Neural cell (in vitro differentiated cells): ENCODE measurements at regions not wholly inside any gene's neighbourhood (a gene's known extent, or its start where the extent isn't known, plus 50 kb on each side); places are given as distances from the start of the nearest gene placed in this dataset.

Experiments used
- EZH2 ChIP-seq: fragments of 200-600, 300-800 bp; shearing (Covaris generic), sonication (generic); IDR thresholded peaks from 2 replicates; pipeline ENCODE4 v1.6.1; 2014; ENCODE audit warnings: antibody characterized with exemption, low read length, borderline replicate concordance, mild to moderate bottlenecking; ENCODE audit not compliant: insufficient read depth, poor library complexity, severe bottlenecking
- POLR2AphosphoS5 ChIP-seq: IDR thresholded peaks from 2 replicates; pipeline ENCODE4 v1.6.1; 2012
- TAF1 ChIP-seq: IDR thresholded peaks from 2 replicates; pipeline ENCODE4 v1.6.1; 2012; ENCODE audit warnings: low read depth
- TF ChIP-seq, protein P1 (sequence below): fragments of 450-650 bp; IDR thresholded peaks from 2 replicates; pipeline ENCODE4 v1.5.1; 2014; ENCODE audit warnings: antibody characterized with exemption, mild to moderate bottlenecking, moderate library complexity; ENCODE audit not compliant: poor library complexity, severe bottlenecking
- TF ChIP-seq, protein P2 (sequence below): IDR thresholded peaks from 2 replicates; pipeline ENCODE4 v1.6.1; 2012; ENCODE audit warnings: borderline replicate concordance

GRCh38 chr20:47867831-47868230 is 82.5 kb upstream of the SULF2 start:
- TF ChIP-seq, protein P1, sequence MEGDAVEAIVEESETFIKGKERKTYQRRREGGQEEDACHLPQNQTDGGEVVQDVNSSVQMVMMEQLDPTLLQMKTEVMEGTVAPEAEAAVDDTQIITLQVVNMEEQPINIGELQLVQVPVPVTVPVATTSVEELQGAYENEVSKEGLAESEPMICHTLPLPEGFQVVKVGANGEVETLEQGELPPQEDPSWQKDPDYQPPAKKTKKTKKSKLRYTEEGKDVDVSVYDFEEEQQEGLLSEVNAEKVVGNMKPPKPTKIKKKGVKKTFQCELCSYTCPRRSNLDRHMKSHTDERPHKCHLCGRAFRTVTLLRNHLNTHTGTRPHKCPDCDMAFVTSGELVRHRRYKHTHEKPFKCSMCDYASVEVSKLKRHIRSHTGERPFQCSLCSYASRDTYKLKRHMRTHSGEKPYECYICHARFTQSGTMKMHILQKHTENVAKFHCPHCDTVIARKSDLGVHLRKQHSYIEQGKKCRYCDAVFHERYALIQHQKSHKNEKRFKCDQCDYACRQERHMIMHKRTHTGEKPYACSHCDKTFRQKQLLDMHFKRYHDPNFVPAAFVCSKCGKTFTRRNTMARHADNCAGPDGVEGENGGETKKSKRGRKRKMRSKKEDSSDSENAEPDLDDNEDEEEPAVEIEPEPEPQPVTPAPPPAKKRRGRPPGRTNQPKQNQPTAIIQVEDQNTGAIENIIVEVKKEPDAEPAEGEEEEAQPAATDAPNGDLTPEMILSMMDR = no peak
- TF ChIP-seq EZH2 (no peak), POLR2AphosphoS5 (no peak), TAF1 (no peak)
- TF ChIP-seq, protein P2, sequence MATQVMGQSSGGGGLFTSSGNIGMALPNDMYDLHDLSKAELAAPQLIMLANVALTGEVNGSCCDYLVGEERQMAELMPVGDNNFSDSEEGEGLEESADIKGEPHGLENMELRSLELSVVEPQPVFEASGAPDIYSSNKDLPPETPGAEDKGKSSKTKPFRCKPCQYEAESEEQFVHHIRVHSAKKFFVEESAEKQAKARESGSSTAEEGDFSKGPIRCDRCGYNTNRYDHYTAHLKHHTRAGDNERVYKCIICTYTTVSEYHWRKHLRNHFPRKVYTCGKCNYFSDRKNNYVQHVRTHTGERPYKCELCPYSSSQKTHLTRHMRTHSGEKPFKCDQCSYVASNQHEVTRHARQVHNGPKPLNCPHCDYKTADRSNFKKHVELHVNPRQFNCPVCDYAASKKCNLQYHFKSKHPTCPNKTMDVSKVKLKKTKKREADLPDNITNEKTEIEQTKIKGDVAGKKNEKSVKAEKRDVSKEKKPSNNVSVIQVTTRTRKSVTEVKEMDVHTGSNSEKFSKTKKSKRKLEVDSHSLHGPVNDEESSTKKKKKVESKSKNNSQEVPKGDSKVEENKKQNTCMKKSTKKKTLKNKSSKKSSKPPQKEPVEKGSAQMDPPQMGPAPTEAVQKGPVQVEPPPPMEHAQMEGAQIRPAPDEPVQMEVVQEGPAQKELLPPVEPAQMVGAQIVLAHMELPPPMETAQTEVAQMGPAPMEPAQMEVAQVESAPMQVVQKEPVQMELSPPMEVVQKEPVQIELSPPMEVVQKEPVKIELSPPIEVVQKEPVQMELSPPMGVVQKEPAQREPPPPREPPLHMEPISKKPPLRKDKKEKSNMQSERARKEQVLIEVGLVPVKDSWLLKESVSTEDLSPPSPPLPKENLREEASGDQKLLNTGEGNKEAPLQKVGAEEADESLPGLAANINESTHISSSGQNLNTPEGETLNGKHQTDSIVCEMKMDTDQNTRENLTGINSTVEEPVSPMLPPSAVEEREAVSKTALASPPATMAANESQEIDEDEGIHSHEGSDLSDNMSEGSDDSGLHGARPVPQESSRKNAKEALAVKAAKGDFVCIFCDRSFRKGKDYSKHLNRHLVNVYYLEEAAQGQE = no peak
